CD4-positive, alpha-beta T cell treated with Interleukin-4 for 1 hour (primary cell): ENCODE measurements at regions not wholly inside any gene's neighbourhood (a gene's known extent, or its start where the extent isn't known, plus 50 kb on each side); places are given as distances from the start of the nearest gene placed in this dataset.
"Not testable (repeated sequence)": the region's sequence is repeated elsewhere in the genome, so short reads cannot be mapped to it uniquely, and the experiment has no call there.

Experiments
- DNase-seq, 2 donors: peaks; one replicate each; pipeline ENCODE4 v3.0.0-alpha.2; 2020 to 2022

GRCh38 chr13:22929381-22930126, 251.2 kb upstream of the SGCG start:
- DNase-seq, result no peak

- no peak for DNase-seq
Observed at GRCh38 chr13:22931576-22931975, 249.2 kb upstream of the SGCG start.

- not testable (repeated sequence) for DNase-seq
Observed at GRCh38 chr13:22932632-22933412, 248.0 kb upstream of the SGCG start.

- no peak for DNase-seq
Observed at GRCh38 chr13:22933571-22934181, 247.1 kb upstream of the SGCG start.

GRCh38 chr13:22934744-22935523, 245.8 kb upstream of the SGCG start:
- DNase-seq, result no peak

GRCh38 chr13:22936228-22936627, 244.6 kb upstream of the SGCG start:
- no peak for DNase-seq

- DNase-seq, result no peak
Observed at GRCh38 chr13:22937241-22937640, 243.5 kb upstream of the SGCG start.

- DNase-seq, result no peak
Observed at GRCh38 chr13:22937953-22938352, 242.8 kb upstream of the SGCG start.

GRCh38 chr13:22938576-22938975, 242.2 kb upstream of the SGCG start:
- DNase-seq, result no peak

- DNase-seq, result no peak
Observed at GRCh38 chr13:22939157-22939556, 241.6 kb upstream of the SGCG start.

- DNase-seq, result no peak
Observed at GRCh38 chr13:22940090-22940710, 240.6 kb upstream of the SGCG start.

- DNase-seq, result no peak
Observed at GRCh38 chr13:22940736-22941135, 240.0 kb upstream of the SGCG start.

- DNase-seq, result not testable (repeated sequence)
Observed at GRCh38 chr13:22941495-22941894, 239.3 kb upstream of the SGCG start.

GRCh38 chr13:22942831-22943230, 237.9 kb upstream of the SGCG start:
- not testable (repeated sequence) for DNase-seq

- DNase-seq, result no peak
Observed at GRCh38 chr13:22944378-22944777, 236.4 kb upstream of the SGCG start.

- no peak for DNase-seq
Observed at GRCh38 chr13:22945321-22946226, 235.2 kb upstream of the SGCG start.

- no peak for DNase-seq
Observed at GRCh38 chr13:22948421-22948820, 232.4 kb upstream of the SGCG start.

GRCh38 chr13:22952018-22952417, 228.8 kb upstream of the SGCG start:
- not testable (repeated sequence) for DNase-seq

GRCh38 chr13:22955147-22955546, 225.6 kb upstream of the SGCG start:
- DNase-seq, result not testable (repeated sequence)

GRCh38 chr13:22956456-22957115, 224.2 kb upstream of the SGCG start:
- DNase-seq, result not testable (repeated sequence)

GRCh38 chr13:22959859-22960258, 220.9 kb upstream of the SGCG start:
- DNase-seq, result not testable (repeated sequence)
